IPS-18a (cell line): ENCODE measurements at regions not wholly inside any gene's neighbourhood (a gene's known extent, or its start where the extent isn't known, plus 50 kb on each side); places are given as distances from the start of the nearest gene placed in this dataset.
"Not testable (repeated sequence)": the region's sequence is repeated elsewhere in the genome, so short reads cannot be mapped to it uniquely, and the experiment has no call there.

Experiments
- H3K27ac ChIP-seq: one replicate; pipeline ENCODE4 v1.5.1; 2013; ENCODE audit warnings: low read length
- H3K27me3 ChIP-seq: one replicate; pipeline ENCODE4 v1.6.1; 2013; ENCODE audit warnings: mild to moderate bottlenecking, low read length; ENCODE audit not compliant: control insufficient read depth, insufficient read depth
- H3K36me3 ChIP-seq: one replicate; pipeline ENCODE4 v1.6.1; 2013; ENCODE audit warnings: low read depth, low read length; ENCODE audit not compliant: control insufficient read depth
- H3K4me1 ChIP-seq: one replicate; pipeline ENCODE4 v1.6.1; 2013; ENCODE audit warnings: low read depth, low read length; ENCODE audit not compliant: control insufficient read depth
- H3K4me3 ChIP-seq: one replicate; pipeline ENCODE4 v1.5.1; 2013; ENCODE audit warnings: low read length
- H3K9ac ChIP-seq: one replicate; pipeline ENCODE4 v1.6.1; 2013; ENCODE audit warnings: mild to moderate bottlenecking, low read length, moderate library complexity
- H3K9me3 ChIP-seq: one replicate; pipeline ENCODE4 v1.6.1; 2013; ENCODE audit warnings: low read depth, low read length; ENCODE audit not compliant: control insufficient read depth

GRCh38 chr3:31311559-31311958 is 221.2 kb upstream of the STT3B start:
- H3K4me3 ChIP-seq = no peak overlapping the region
- no peaks in the 10 kb centered on the region for H3K27me3 ChIP-seq
- no peaks in the 10 kb centered on the region for H3K9me3 ChIP-seq
- H3K27ac ChIP-seq = no peak overlapping the region
- H3K9ac ChIP-seq = no peak overlapping the region
- no peaks in the 10 kb centered on the region for H3K4me1 ChIP-seq
- H3K36me3 ChIP-seq = no peaks in the 10 kb centered on the region

GRCh38 chr3:31312400-31312799 is 220.3 kb upstream of the STT3B start:
- H3K4me3 ChIP-seq = no peak overlapping the region
- no peaks in the 10 kb centered on the region for H3K4me1 ChIP-seq
- no peak overlapping the region for H3K9ac ChIP-seq
- H3K36me3 ChIP-seq = no peaks in the 10 kb centered on the region
- no peaks in the 10 kb centered on the region for H3K27me3 ChIP-seq
- no peaks in the 10 kb centered on the region for H3K9me3 ChIP-seq
- H3K27ac ChIP-seq = no peak overlapping the region

GRCh38 chr3:31314258-31314657 is 218.5 kb upstream of the STT3B start:
- Histone ChIP-seq H3K27me3 (no peaks in the 10 kb centered on the region), H3K4me3 (no peak overlapping the region)

GRCh38 chr3:31319332-31319731 is 213.4 kb upstream of the STT3B start:
- Histone ChIP-seq H3K9me3 (no peaks in the 10 kb centered on the region), H3K27me3 (no peaks in the 10 kb centered on the region), H3K4me3 (no peak overlapping the region), H3K36me3 (no peaks in the 10 kb centered on the region), H3K27ac (no peak overlapping the region), H3K4me1 (no peaks in the 10 kb centered on the region), H3K9ac (no peak overlapping the region)

More at GRCh38 chr3:31314258-31314657, 218.5 kb upstream of the STT3B start:
- no peaks in the 10 kb centered on the region for H3K36me3 ChIP-seq
- H3K4me1 ChIP-seq = no peaks in the 10 kb centered on the region
- H3K9me3 ChIP-seq = no peaks in the 10 kb centered on the region
- no peak overlapping the region for H3K9ac ChIP-seq
- no peak overlapping the region for H3K27ac ChIP-seq

GRCh38 chr3:31321620-31322019 is 211.1 kb upstream of the STT3B start:
- H3K27ac ChIP-seq = no peak overlapping the region
- no peak overlapping the region for H3K4me3 ChIP-seq
- no peaks in the 10 kb centered on the region for H3K27me3 ChIP-seq
- no peaks in the 10 kb centered on the region for H3K4me1 ChIP-seq
- H3K9ac ChIP-seq = no peak overlapping the region
- no peaks in the 10 kb centered on the region for H3K9me3 ChIP-seq
- no peaks in the 10 kb centered on the region for H3K36me3 ChIP-seq

- H3K9ac ChIP-seq = no peak overlapping the region
- H3K27me3 ChIP-seq = no peaks in the 10 kb centered on the region
- no peaks in the 10 kb centered on the region for H3K36me3 ChIP-seq
- no peaks in the 10 kb centered on the region for H3K4me1 ChIP-seq
- no peaks in the 10 kb centered on the region for H3K9me3 ChIP-seq
- H3K27ac ChIP-seq = no peak overlapping the region
- no peak overlapping the region for H3K4me3 ChIP-seq
Observed at GRCh38 chr3:31322460-31322859, 210.3 kb upstream of the STT3B start.

- not testable (repeated sequence) for H3K4me1 ChIP-seq, H3K27ac ChIP-seq, H3K27me3 ChIP-seq, H3K9ac ChIP-seq, H3K4me3 ChIP-seq, H3K36me3 ChIP-seq, H3K9me3 ChIP-seq
Observed at GRCh38 chr3:31327826-31328357, 204.8 kb upstream of the STT3B start.

GRCh38 chr3:31331278-31331677 is 201.4 kb upstream of the STT3B start:
- no peak overlapping the region for H3K4me3 ChIP-seq

GRCh38 chr3:31341130-31341529 is 191.6 kb upstream of the STT3B start:
- Histone ChIP-seq H3K27ac (no peak overlapping the region), H3K4me3 (no peak overlapping the region), H3K9ac (no peak overlapping the region), H3K36me3 (no peaks in the 10 kb centered on the region), H3K27me3 (no peaks in the 10 kb centered on the region), H3K4me1 (no peaks in the 10 kb centered on the region), H3K9me3 (no peaks in the 10 kb centered on the region)

More at GRCh38 chr3:31331278-31331677, 201.4 kb upstream of the STT3B start:
- Histone ChIP-seq H3K27me3 (no peaks in the 10 kb centered on the region), H3K4me1 (no peaks in the 10 kb centered on the region), H3K9me3 (no peaks in the 10 kb centered on the region), H3K27ac (no peak overlapping the region), H3K36me3 (no peaks in the 10 kb centered on the region), H3K9ac (no peak overlapping the region)

- H3K9ac ChIP-seq = no peak overlapping the region
Observed at GRCh38 chr3:31343075-31343474, 189.7 kb upstream of the STT3B start.

GRCh38 chr3:31345581-31345980 is 187.1 kb upstream of the STT3B start:
- no peaks in the 10 kb centered on the region for H3K36me3 ChIP-seq
- no peak overlapping the region for H3K9ac ChIP-seq
- no peak overlapping the region for H3K27ac ChIP-seq
- no peak overlapping the region for H3K4me3 ChIP-seq
- no peaks in the 10 kb centered on the region for H3K27me3 ChIP-seq
- H3K4me1 ChIP-seq = peaks cover 5% of the 10 kb centered on the region
- H3K9me3 ChIP-seq = no peaks in the 10 kb centered on the region

More at GRCh38 chr3:31343075-31343474, 189.7 kb upstream of the STT3B start:
- Histone ChIP-seq H3K27me3 (no peaks in the 10 kb centered on the region), H3K9me3 (no peaks in the 10 kb centered on the region), H3K4me1 (no peaks in the 10 kb centered on the region), H3K27ac (no peak overlapping the region), H3K36me3 (no peaks in the 10 kb centered on the region), H3K4me3 (no peak overlapping the region)

- Histone ChIP-seq H3K27ac (no peak overlapping the region), H3K9ac (no peak overlapping the region), H3K4me3 (no peak overlapping the region), H3K4me1 (peaks cover 8% of the 10 kb centered on the region), H3K27me3 (no peaks in the 10 kb centered on the region), H3K36me3 (no peaks in the 10 kb centered on the region), H3K9me3 (no peaks in the 10 kb centered on the region)
Observed at GRCh38 chr3:31346542-31346979, 186.2 kb upstream of the STT3B start.
